ENCODE measurements at regions not wholly inside any gene's neighbourhood (a gene's known extent, or its start where the extent isn't known, plus 50 kb on each side); places are given as distances from the start of the nearest gene placed in this dataset.

GRCh38 chr5:104081232-104081631 lies 518.6 kb upstream of the NUDT12 start:
- no peak for TF ChIP-seq CTCF (IDR thresholded peaks at IDR 0.05; ENCODE audit: low read depth, low read length)
- no peak for TF ChIP-seq EZH2phosphoT487 (IDR thresholded peaks at IDR 0.05; ENCODE audit: low read depth)
